Left ventricle myocardium inferior (tissue), 1 donor: ENCODE measurements at regions not wholly inside any gene's neighbourhood (a gene's known extent, or its start where the extent isn't known, plus 50 kb on each side); places are given as distances from the start of the nearest gene placed in this dataset.

ENCODE experiments used
- DNase-seq: peaks from one replicate; pipeline ENCODE4 v3.0.0-alpha.2; 2020
- H3K27ac ChIP-seq: fragments of 200-600 bp; replicated peaks from 2 replicates; pipeline ENCODE4 v1.8.0; 2021
- H3K27me3 ChIP-seq: fragments of 200-600 bp; 2 replicates; pipeline ENCODE4 v1.8.0; 2021; ENCODE audit warnings: low read depth
- H3K36me3 ChIP-seq: fragments of 200-600 bp; 2 replicates; pipeline ENCODE4 v1.8.0; 2021
- H3K4me1 ChIP-seq: fragments of 200-600 bp; 2 replicates; pipeline ENCODE4 v1.8.0; 2021
- H3K4me3 ChIP-seq: fragments of 200-600 bp; 2 replicates; pipeline ENCODE4 v1.8.0; 2021; ENCODE audit warnings: mild to moderate bottlenecking, moderate library complexity
- H3K9me3 ChIP-seq: fragments of 200-600 bp; replicated peaks from 2 replicates; pipeline ENCODE4 v1.8.0; 2021
- CTCF ChIP-seq: fragments of 200-600 bp; IDR thresholded peaks from 2 replicates; pipeline ENCODE4 v1.8.0; 2021; ENCODE audit warnings: antibody characterized with exemption, mild to moderate bottlenecking, borderline replicate concordance
- intact Hi-C: fragments of 100-400 bp; cut with micrococcal nuclease; formaldehyde crosslinking; loops from one replicate; pipeline ENCODE4 v1.11.0; 2022
- donor health status: DM: no; HTN: yes; CAD: no; lungs with severe emphysema.

- intact Hi-C loops, result no loop called here
- TF ChIP-seq CTCF, result no peak
- H3K36me3 ChIP-seq, result no peaks in the 10 kb centered on the region
- H3K27ac ChIP-seq, result no peak overlapping the region
- no peak for DNase-seq
- no peak overlapping the region for H3K4me3 ChIP-seq
- H3K27me3 ChIP-seq, result peaks cover 17% of the 10 kb centered on the region
- no peaks in the 10 kb centered on the region for H3K4me1 ChIP-seq
- no peaks in the 10 kb centered on the region for H3K9me3 ChIP-seq
Observed at GRCh38 chr10:8233049-8233448, 178.6 kb downstream of the GATA3 start.

GRCh38 chr10:8233832-8234259, 179.4 kb downstream of the GATA3 start:
- Histone ChIP-seq H3K4me1 (no peaks in the 10 kb centered on the region), H3K36me3 (no peaks in the 10 kb centered on the region), H3K27me3 (peaks cover 25% of the 10 kb centered on the region), H3K4me3 (no peak overlapping the region), H3K27ac (no peak overlapping the region), H3K9me3 (no peaks in the 10 kb centered on the region)
- no peak for TF ChIP-seq CTCF
- DNase-seq, result no peak
- intact Hi-C loops, result no loop called here

GRCh38 chr10:8235253-8236027, 181.0 kb downstream of the GATA3 start:
- DNase-seq, result no peak
- Histone ChIP-seq H3K4me3 (no peak overlapping the region), H3K4me1 (no peaks in the 10 kb centered on the region), H3K27me3 (peaks cover 27% of the 10 kb centered on the region), H3K9me3 (no peaks in the 10 kb centered on the region), H3K27ac (no peak overlapping the region), H3K36me3 (no peaks in the 10 kb centered on the region)
- intact Hi-C loops, result no loop called here
- no peak for TF ChIP-seq CTCF

GRCh38 chr10:8238986-8239385, 184.5 kb downstream of the GATA3 start:
- no peak for TF ChIP-seq CTCF
- no peak overlapping the region for H3K4me3 ChIP-seq
- H3K27me3 ChIP-seq, result peaks cover 27% of the 10 kb centered on the region
- H3K9me3 ChIP-seq, result no peaks in the 10 kb centered on the region
- intact Hi-C loops, result no loop called here
- no peaks in the 10 kb centered on the region for H3K4me1 ChIP-seq
- no peak overlapping the region for H3K27ac ChIP-seq
- H3K36me3 ChIP-seq, result no peaks in the 10 kb centered on the region
- no peak for DNase-seq

GRCh38 chr10:8240861-8241260, 186.4 kb downstream of the GATA3 start:
- DNase-seq, result no peak
- Histone ChIP-seq H3K9me3 (no peaks in the 10 kb centered on the region), H3K4me3 (no peak overlapping the region), H3K36me3 (no peaks in the 10 kb centered on the region), H3K27ac (no peak overlapping the region), H3K27me3 (peaks cover 27% of the 10 kb centered on the region), H3K4me1 (no peaks in the 10 kb centered on the region)
- no peak for TF ChIP-seq CTCF
- intact Hi-C loops, result no loop called here
